Activated CD8-positive, alpha-beta memory T cell treated with anti-CD3 and anti-CD28 coated beads, Interleukin-2, amount 50 U/mL, for 48 hours (primary cell): ENCODE measurements at regions not wholly inside any gene's neighbourhood (a gene's known extent, or its start where the extent isn't known, plus 50 kb on each side); places are given as distances from the start of the nearest gene placed in this dataset.
"Not testable (repeated sequence)": the region's sequence is repeated elsewhere in the genome, so short reads cannot be mapped to it uniquely, and the experiment has no call there.

Source experiments
- DNase-seq: peaks from one replicate; pipeline ENCODE4 v3.0.0-alpha.2; 2020

GRCh38 chr6:9131201-9131600 is 695.9 kb upstream of the SLC35B3 start:
- DNase-seq = no peak

- DNase-seq = no peak
Observed at GRCh38 chr6:9128970-9129369, 693.6 kb upstream of the SLC35B3 start.

- DNase-seq = no peak
Observed at GRCh38 chr6:9126878-9127560, 691.7 kb upstream of the SLC35B3 start.

GRCh38 chr6:9126034-9126433 is 690.7 kb upstream of the SLC35B3 start:
- DNase-seq = not testable (repeated sequence)

GRCh38 chr6:9121549-9121948 is 686.2 kb upstream of the SLC35B3 start:
- DNase-seq = no peak

GRCh38 chr6:9116026-9116425 is 680.7 kb upstream of the SLC35B3 start:
- DNase-seq = no peak

- no peak for DNase-seq
Observed at GRCh38 chr6:9112544-9112943, 677.2 kb upstream of the SLC35B3 start.

GRCh38 chr6:9103876-9104521 is 668.7 kb upstream of the SLC35B3 start:
- DNase-seq = no peak

GRCh38 chr6:9101920-9102319 is 666.6 kb upstream of the SLC35B3 start:
- no peak for DNase-seq

GRCh38 chr6:9100869-9101580 is 665.7 kb upstream of the SLC35B3 start:
- DNase-seq = no peak

- DNase-seq = no peak
Observed at GRCh38 chr6:9095729-9096128, 660.4 kb upstream of the SLC35B3 start.

GRCh38 chr6:9095137-9095536 is 659.8 kb upstream of the SLC35B3 start:
- no peak for DNase-seq

- no peak for DNase-seq
Observed at GRCh38 chr6:9089724-9090123, 654.4 kb upstream of the SLC35B3 start.

- DNase-seq = no peak
Observed at GRCh38 chr6:9087470-9087869, 652.1 kb upstream of the SLC35B3 start.

- no peak for DNase-seq
Observed at GRCh38 chr6:9086331-9086730, 651.0 kb upstream of the SLC35B3 start.

GRCh38 chr6:9085709-9086070 is 650.3 kb upstream of the SLC35B3 start:
- no peak for DNase-seq

- no peak for DNase-seq
Observed at GRCh38 chr6:9085054-9085708, 649.8 kb upstream of the SLC35B3 start.

- no peak for DNase-seq
Observed at GRCh38 chr6:9083108-9083507, 647.8 kb upstream of the SLC35B3 start.

- DNase-seq = no peak
Observed at GRCh38 chr6:9066726-9067125, 631.4 kb upstream of the SLC35B3 start.

GRCh38 chr6:9064156-9064555 is 628.8 kb upstream of the SLC35B3 start:
- DNase-seq = no peak

GRCh38 chr6:9062596-9062995 is 627.3 kb upstream of the SLC35B3 start:
- no peak for DNase-seq

GRCh38 chr6:9057937-9058336 is 622.6 kb upstream of the SLC35B3 start:
- no peak for DNase-seq

GRCh38 chr6:9056556-9056955 is 621.2 kb upstream of the SLC35B3 start:
- DNase-seq = no peak

- DNase-seq = no peak
Observed at GRCh38 chr6:9044426-9044825, 609.1 kb upstream of the SLC35B3 start.
